Keratinocyte (primary cell): ENCODE measurements at regions not wholly inside any gene's neighbourhood (a gene's known extent, or its start where the extent isn't known, plus 50 kb on each side); places are given as distances from the start of the nearest gene placed in this dataset.

Experiments used
- DNase-seq: peaks from one replicate; pipeline ENCODE4 v3.0.0-alpha.2; 2011; ENCODE audit warnings: low read depth, missing footprints, low spot score
- FAIRE-seq: peaks from 2 replicates; lab custom pipeline; 2011; peaks lifted over from hg19 to GRCh38; lab: Jason Lieb, UNC
- H2AFZ ChIP-seq: 2 replicates; pipeline ENCODE4 v1.6.0; 2012; ENCODE audit warnings: low read length, control low read depth, inconsistent platforms; ENCODE audit not compliant: control insufficient read depth
- H3K27ac ChIP-seq: 2 replicates; pipeline ENCODE4 v1.5.1; 2011; ENCODE audit warnings: low read length; ENCODE audit not compliant: control insufficient read depth, insufficient read depth
- H3K27me3 ChIP-seq: 3 replicates; pipeline ENCODE4 v1.6.0; 2011; ENCODE audit warnings: low read length; ENCODE audit not compliant: control insufficient read depth, insufficient read depth; ENCODE audit errors: extremely low read depth
- H3K36me3 ChIP-seq, 2 experiments: 2 replicates in 1 of 2; 3 replicates in 1 of 2; pipeline ENCODE4 v1.5.1; 2011; ENCODE audit warnings: low read length in 2 of 2, mild to moderate bottlenecking in 1 of 2; ENCODE audit not compliant: control insufficient read depth in 2 of 2, insufficient read depth in 2 of 2; ENCODE audit errors: extremely low read depth in 1 of 2
- H3K4me1 ChIP-seq: 3 replicates; pipeline ENCODE4 v1.5.1; 2011; ENCODE audit warnings: low read length; ENCODE audit not compliant: control insufficient read depth, insufficient read depth; ENCODE audit errors: extremely low read depth
- H3K4me2 ChIP-seq: 3 replicates; pipeline ENCODE4 v1.6.0; 2011; ENCODE audit warnings: low read depth, low read length; ENCODE audit not compliant: control insufficient read depth, insufficient read depth; ENCODE audit errors: extremely low read depth
- H3K4me3 ChIP-seq, 3 experiments: fragments of 200-600 bp in 1 of 3; sonication (generic) in 1 of 3; 2 replicates in 2 of 3; 3 replicates in 1 of 3; pipeline ENCODE4 v1.5.1; 2011 to 2016; ENCODE audit warnings: low read length in 3 of 3, mild to moderate bottlenecking in 3 of 3, control low read depth in 2 of 3, inconsistent platforms in 1 of 3, low read depth in 1 of 3, mixed read lengths in 1 of 3, mixed run types in 1 of 3, moderate library complexity in 1 of 3; ENCODE audit not compliant: control insufficient read depth in 2 of 3, insufficient read depth in 2 of 3; ENCODE audit errors: extremely low read depth in 1 of 3
- H3K79me2 ChIP-seq: 2 replicates; pipeline ENCODE4 v1.6.0; 2012; ENCODE audit warnings: low read length; ENCODE audit not compliant: control insufficient read depth, insufficient read depth
- H3K9ac ChIP-seq: 3 replicates; pipeline ENCODE4 v1.6.0; 2011; ENCODE audit warnings: low read length; ENCODE audit not compliant: control insufficient read depth, insufficient read depth; ENCODE audit errors: extremely low read depth
- H3K9me1 ChIP-seq: 3 replicates; pipeline ENCODE4 v1.6.0; 2011; ENCODE audit warnings: low read length; ENCODE audit not compliant: control insufficient read depth, insufficient read depth; ENCODE audit errors: extremely low read depth
- H3K9me3 ChIP-seq: 2 replicates; pipeline ENCODE4 v1.5.1; 2012; ENCODE audit warnings: low read depth, low read length; ENCODE audit not compliant: control insufficient read depth
- H4K20me1 ChIP-seq: 3 replicates; pipeline ENCODE4 v1.6.0; 2011; ENCODE audit warnings: low read length; ENCODE audit not compliant: control insufficient read depth, insufficient read depth; ENCODE audit errors: extremely low read depth
- EZH2 ChIP-seq: IDR thresholded peaks from one replicate; pipeline ENCODE4 v1.6.1; 2012; ENCODE audit warnings: inconsistent platforms, mild to moderate bottlenecking, low read length, moderate library complexity
- dilution Hi-C: fragments of 300-500 bp; cut with MboI; formaldehyde crosslinking; loops from one replicate; pipeline ENCODE4 v1.7.0; 2020; ENCODE audit warnings: low sequenced_read_pairs; ENCODE audit not compliant: extremely low pct_ligation_motif_present
- TF ChIP-seq, protein P1 (sequence below), 3 experiments: IDR thresholded peaks in 1 of 3; conservative IDR thresholded peaks in 1 of 3; optimal IDR thresholded peaks in 1 of 3; 2 replicates in 2 of 3; 3 replicates in 1 of 3; pipeline versions ENCODE3 to v1.5.1; 2011; ENCODE audit warnings: low read length in 3 of 3, mild to moderate bottlenecking in 3 of 3, moderate library complexity in 2 of 3, control low read depth in 1 of 3, inconsistent platforms in 1 of 3; ENCODE audit not compliant: insufficient read depth in 2 of 3; ENCODE audit errors: extremely low read depth in 1 of 3

DNA sequence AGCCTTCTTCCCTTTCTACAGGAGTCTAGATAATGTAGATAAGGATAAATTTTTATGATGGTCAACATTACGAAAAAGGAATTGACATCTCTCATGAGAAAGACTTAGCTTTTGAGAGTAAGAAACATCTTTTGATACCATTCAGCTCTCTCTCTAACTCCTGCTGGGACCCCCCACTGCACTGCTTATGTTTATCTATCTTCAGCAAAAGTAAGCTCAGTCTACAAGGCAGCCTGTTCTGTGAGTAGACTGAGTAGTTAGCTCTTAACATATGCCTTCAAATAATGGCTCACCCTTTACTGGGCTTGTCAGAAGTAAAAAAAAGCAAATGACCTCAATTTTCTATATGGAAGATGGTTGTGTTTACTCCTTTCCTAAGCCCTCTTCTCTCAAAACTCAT is 372.2 kb upstream of the CDH11 start:
- dilution Hi-C loops = no loop called here
- H3K79me2 ChIP-seq = no peaks in the 10 kb centered on the region
- DNase-seq = no peak
- H3K9me1 ChIP-seq = no peaks in the 10 kb centered on the region
- H3K4me1 ChIP-seq = peaks cover 11% of the 10 kb centered on the region
- no peaks in the 10 kb centered on the region for H4K20me1 ChIP-seq
- no peaks in the 10 kb centered on the region for H3K9me3 ChIP-seq
- no peak overlapping the region for H3K4me2 ChIP-seq
- TF ChIP-seq, protein P1, sequence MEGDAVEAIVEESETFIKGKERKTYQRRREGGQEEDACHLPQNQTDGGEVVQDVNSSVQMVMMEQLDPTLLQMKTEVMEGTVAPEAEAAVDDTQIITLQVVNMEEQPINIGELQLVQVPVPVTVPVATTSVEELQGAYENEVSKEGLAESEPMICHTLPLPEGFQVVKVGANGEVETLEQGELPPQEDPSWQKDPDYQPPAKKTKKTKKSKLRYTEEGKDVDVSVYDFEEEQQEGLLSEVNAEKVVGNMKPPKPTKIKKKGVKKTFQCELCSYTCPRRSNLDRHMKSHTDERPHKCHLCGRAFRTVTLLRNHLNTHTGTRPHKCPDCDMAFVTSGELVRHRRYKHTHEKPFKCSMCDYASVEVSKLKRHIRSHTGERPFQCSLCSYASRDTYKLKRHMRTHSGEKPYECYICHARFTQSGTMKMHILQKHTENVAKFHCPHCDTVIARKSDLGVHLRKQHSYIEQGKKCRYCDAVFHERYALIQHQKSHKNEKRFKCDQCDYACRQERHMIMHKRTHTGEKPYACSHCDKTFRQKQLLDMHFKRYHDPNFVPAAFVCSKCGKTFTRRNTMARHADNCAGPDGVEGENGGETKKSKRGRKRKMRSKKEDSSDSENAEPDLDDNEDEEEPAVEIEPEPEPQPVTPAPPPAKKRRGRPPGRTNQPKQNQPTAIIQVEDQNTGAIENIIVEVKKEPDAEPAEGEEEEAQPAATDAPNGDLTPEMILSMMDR (optimal IDR thresholded peaks at IDR 0.05 in 1 of 3, IDR thresholded peaks at IDR 0.05 in 1 of 3, conservative IDR thresholded peaks at IDR 0.05 in 1 of 3; ENCODE audit: extremely low read depth in 1 of 3, insufficient read depth in 2 of 3, low read length in 3 of 3) = no peak
- no peak for TF ChIP-seq EZH2
- no peak overlapping the region for H3K27ac ChIP-seq
- H3K4me3 ChIP-seq = no peak overlapping the region
- no peak for FAIRE-seq
- H2AFZ ChIP-seq = no peak overlapping the region
- no peak overlapping the region for H3K9ac ChIP-seq
- H3K36me3 ChIP-seq = no peaks in the 10 kb centered on the region
- H3K27me3 ChIP-seq = no peaks in the 10 kb centered on the region

DNA sequence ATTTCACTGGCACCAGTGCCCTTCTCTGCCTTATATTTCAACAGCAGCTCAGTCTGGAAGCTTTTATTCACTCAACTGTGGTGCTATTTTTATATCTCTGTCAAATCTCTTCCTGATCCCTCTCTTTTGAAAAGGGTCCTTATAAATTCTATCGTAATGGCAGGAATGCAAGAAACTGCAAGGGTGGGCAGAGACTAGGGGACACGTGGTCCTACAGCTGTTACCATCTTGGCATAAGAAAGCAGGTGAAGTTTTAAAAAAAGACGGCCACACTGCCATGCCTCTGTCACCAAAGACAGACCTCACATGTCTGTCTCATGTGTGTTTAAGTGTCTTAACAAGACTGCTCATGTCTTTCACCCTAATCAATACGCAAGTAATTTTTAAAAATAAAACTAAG is 368.4 kb upstream of the CDH11 start:
- Histone ChIP-seq H4K20me1 (no peaks in the 10 kb centered on the region), H3K27ac (no peak overlapping the region), H3K27me3 (no peaks in the 10 kb centered on the region), H3K79me2 (no peaks in the 10 kb centered on the region), H3K4me3 (no peak overlapping the region), H3K36me3 (no peaks in the 10 kb centered on the region), H3K9ac (no peak overlapping the region), H3K9me3 (no peaks in the 10 kb centered on the region), H3K9me1 (no peaks in the 10 kb centered on the region), H3K4me1 (peaks cover 11% of the 10 kb centered on the region), H3K4me2 (peak overlapping the region; percentile 1), H2AFZ (no peak overlapping the region)
- FAIRE-seq (no peak), DNase-seq (no peak)
- TF ChIP-seq, protein P1 (optimal IDR thresholded peaks at IDR 0.05 in 1 of 3, IDR thresholded peaks at IDR 0.05 in 1 of 3, conservative IDR thresholded peaks at IDR 0.05 in 1 of 3; ENCODE audit: extremely low read depth in 1 of 3, insufficient read depth in 2 of 3, low read length in 3 of 3) = no peak
- TF ChIP-seq EZH2 = no peak
- dilution Hi-C loops = no loop called here
